ENCODE measurements at regions not wholly inside any gene's neighbourhood (a gene's known extent, or its start where the extent isn't known, plus 50 kb on each side); places are given as distances from the start of the nearest gene placed in this dataset.

DNA sequence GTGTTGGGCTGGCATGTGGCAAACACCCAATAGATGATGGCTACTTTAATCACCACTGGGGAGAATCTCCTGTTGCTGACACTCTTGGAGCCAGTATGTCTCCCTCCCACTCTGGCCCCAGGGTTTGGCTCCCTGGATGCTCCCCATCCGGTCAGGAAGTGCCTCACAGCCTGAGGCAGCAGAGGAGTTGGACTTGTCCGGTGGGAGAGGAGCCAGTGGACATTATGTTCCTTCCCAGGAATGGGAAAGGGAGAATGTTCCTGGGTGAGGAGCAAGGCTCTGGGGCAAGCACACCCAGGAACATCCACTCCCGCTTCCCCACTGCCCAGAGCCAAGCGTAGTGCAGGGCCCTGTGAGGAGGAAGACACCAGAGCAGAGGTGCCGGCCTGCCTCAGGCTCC is 84.6 kb upstream of the NAV2 start:
- TF ChIP-seq, protein P1, sequence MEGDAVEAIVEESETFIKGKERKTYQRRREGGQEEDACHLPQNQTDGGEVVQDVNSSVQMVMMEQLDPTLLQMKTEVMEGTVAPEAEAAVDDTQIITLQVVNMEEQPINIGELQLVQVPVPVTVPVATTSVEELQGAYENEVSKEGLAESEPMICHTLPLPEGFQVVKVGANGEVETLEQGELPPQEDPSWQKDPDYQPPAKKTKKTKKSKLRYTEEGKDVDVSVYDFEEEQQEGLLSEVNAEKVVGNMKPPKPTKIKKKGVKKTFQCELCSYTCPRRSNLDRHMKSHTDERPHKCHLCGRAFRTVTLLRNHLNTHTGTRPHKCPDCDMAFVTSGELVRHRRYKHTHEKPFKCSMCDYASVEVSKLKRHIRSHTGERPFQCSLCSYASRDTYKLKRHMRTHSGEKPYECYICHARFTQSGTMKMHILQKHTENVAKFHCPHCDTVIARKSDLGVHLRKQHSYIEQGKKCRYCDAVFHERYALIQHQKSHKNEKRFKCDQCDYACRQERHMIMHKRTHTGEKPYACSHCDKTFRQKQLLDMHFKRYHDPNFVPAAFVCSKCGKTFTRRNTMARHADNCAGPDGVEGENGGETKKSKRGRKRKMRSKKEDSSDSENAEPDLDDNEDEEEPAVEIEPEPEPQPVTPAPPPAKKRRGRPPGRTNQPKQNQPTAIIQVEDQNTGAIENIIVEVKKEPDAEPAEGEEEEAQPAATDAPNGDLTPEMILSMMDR (IDR thresholded peaks at IDR 0.05; ENCODE audit: borderline replicate concordance, extremely low read depth, low read length, poor library complexity, severe bottlenecking): no peak
- TF ChIP-seq EZH2 (IDR thresholded peaks at IDR 0.05; ENCODE audit: borderline replicate concordance, low read depth, low read length, severe bottlenecking): no peak
- DNase-seq (no peak), ATAC-seq (ENCODE audit: insufficient read depth, low read depth) (no peak)
- H3K4me1 ChIP-seq (ENCODE audit: insufficient read depth, low read length): no peaks in the 10 kb centered on the region
- no peaks in the 10 kb centered on the region for H3K36me3 ChIP-seq (ENCODE audit: insufficient read depth, low read length)
- no peaks in the 10 kb centered on the region for H3K27me3 ChIP-seq (ENCODE audit: insufficient read depth, low read length, poor library complexity)
- no peaks in the 10 kb centered on the region for H4K20me1 ChIP-seq (ENCODE audit: insufficient read depth, low read length)
- H3K79me2 ChIP-seq (ENCODE audit: insufficient read depth, low read length): no peaks in the 10 kb centered on the region
- H2AFZ ChIP-seq (ENCODE audit: low read depth, low read length): no peak overlapping the region
- H3K4me3 ChIP-seq (ENCODE audit: low read depth in 1 of 2, low read length in 2 of 2): no peak overlapping the region
- H3K9me3 ChIP-seq (ENCODE audit: insufficient read depth, low read length, severe bottlenecking): no peaks in the 10 kb centered on the region
- no peak overlapping the region for H3K4me2 ChIP-seq (ENCODE audit: insufficient read depth, low read length)
- no peak overlapping the region for H3K27ac ChIP-seq (ENCODE audit: low read length)
- H3K9ac ChIP-seq (ENCODE audit: low read depth, low read length): no peak overlapping the region

DNA sequence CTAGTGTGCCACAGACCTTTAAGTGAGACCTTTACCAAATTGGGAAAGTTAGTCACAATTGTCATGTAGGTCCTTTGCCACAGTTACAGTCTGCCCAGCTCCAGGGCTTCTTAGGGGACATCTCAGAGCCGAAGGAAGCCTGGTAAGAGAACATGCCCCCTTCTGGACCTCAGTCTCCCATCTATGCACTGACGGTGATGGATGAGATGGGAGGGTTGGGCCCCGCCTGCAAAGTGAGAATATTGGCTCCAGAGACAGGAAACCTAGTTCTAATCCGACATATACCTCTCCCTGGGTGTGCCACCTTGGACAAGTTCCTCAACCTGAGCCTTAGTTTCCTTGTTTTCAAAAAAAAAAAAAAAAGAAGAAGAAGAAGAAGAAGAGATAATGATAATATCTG is 85.1 kb upstream of the NAV2 start:
- H3K79me2 ChIP-seq (ENCODE audit: insufficient read depth, low read length): no peaks in the 10 kb centered on the region
- no peak overlapping the region for H3K4me3 ChIP-seq (ENCODE audit: low read depth in 1 of 2, low read length in 2 of 2)
- DNase-seq: no peak
- no peak for ATAC-seq (ENCODE audit: insufficient read depth, low read depth)
- no peak overlapping the region for H3K9ac ChIP-seq (ENCODE audit: low read depth, low read length)
- no peaks in the 10 kb centered on the region for H3K36me3 ChIP-seq (ENCODE audit: insufficient read depth, low read length)
- H3K9me3 ChIP-seq (ENCODE audit: insufficient read depth, low read length, severe bottlenecking): no peaks in the 10 kb centered on the region
- H2AFZ ChIP-seq (ENCODE audit: low read depth, low read length): no peak overlapping the region
- H3K4me1 ChIP-seq (ENCODE audit: insufficient read depth, low read length): no peaks in the 10 kb centered on the region
- no peak overlapping the region for H3K4me2 ChIP-seq (ENCODE audit: insufficient read depth, low read length)
- no peaks in the 10 kb centered on the region for H3K27me3 ChIP-seq (ENCODE audit: insufficient read depth, low read length, poor library complexity)
- no peaks in the 10 kb centered on the region for H4K20me1 ChIP-seq (ENCODE audit: insufficient read depth, low read length)
- H3K27ac ChIP-seq (ENCODE audit: low read length): no peak overlapping the region
- TF ChIP-seq EZH2 (IDR thresholded peaks at IDR 0.05; ENCODE audit: borderline replicate concordance, low read depth, low read length, severe bottlenecking): no peak
- TF ChIP-seq, protein P1 (IDR thresholded peaks at IDR 0.05; ENCODE audit: borderline replicate concordance, extremely low read depth, low read length, poor library complexity, severe bottlenecking): no peak

DNA sequence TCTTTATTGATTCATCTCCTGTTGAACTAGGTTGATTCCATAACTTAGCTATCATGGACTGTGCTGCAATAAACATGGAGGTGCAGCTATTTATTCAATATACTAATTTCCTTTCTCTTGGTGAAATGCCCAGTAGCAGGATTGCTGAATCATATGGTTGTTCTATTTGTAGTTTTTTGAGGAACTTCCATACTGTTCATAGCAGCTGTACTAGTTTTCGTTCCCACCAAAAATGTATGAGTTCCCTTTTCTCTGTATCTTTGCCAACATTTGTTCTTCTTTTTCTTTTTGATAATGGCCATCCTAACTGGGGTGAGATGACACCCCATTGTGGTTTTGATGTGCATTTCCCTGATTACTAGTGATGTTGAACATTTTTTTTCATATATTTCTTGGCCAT is 87.2 kb upstream of the NAV2 start:
- no peak overlapping the region for H3K4me3 ChIP-seq (ENCODE audit: low read depth in 1 of 2, low read length in 2 of 2)
- no peak overlapping the region for H2AFZ ChIP-seq (ENCODE audit: low read depth, low read length)
- DNase-seq (no peak), ATAC-seq (ENCODE audit: insufficient read depth, low read depth) (no peak)
- no peak overlapping the region for H3K27ac ChIP-seq (ENCODE audit: low read length)
- H3K9me3 ChIP-seq (ENCODE audit: insufficient read depth, low read length, severe bottlenecking): no peaks in the 10 kb centered on the region
- H3K36me3 ChIP-seq (ENCODE audit: insufficient read depth, low read length): no peaks in the 10 kb centered on the region
- TF ChIP-seq, protein P1 (IDR thresholded peaks at IDR 0.05; ENCODE audit: borderline replicate concordance, extremely low read depth, low read length, poor library complexity, severe bottlenecking): no peak
- TF ChIP-seq EZH2 (IDR thresholded peaks at IDR 0.05; ENCODE audit: borderline replicate concordance, low read depth, low read length, severe bottlenecking): no peak
- no peak overlapping the region for H3K9ac ChIP-seq (ENCODE audit: low read depth, low read length)
- H3K27me3 ChIP-seq (ENCODE audit: insufficient read depth, low read length, poor library complexity): no peaks in the 10 kb centered on the region
- no peaks in the 10 kb centered on the region for H4K20me1 ChIP-seq (ENCODE audit: insufficient read depth, low read length)
- H3K79me2 ChIP-seq (ENCODE audit: insufficient read depth, low read length): no peaks in the 10 kb centered on the region
- H3K4me1 ChIP-seq (ENCODE audit: insufficient read depth, low read length): no peaks in the 10 kb centered on the region
- H3K4me2 ChIP-seq (ENCODE audit: insufficient read depth, low read length): no peak overlapping the region
